Hepatocyte (in vitro differentiated cells): ENCODE measurements at regions not wholly inside any gene's neighbourhood (a gene's known extent, or its start where the extent isn't known, plus 50 kb on each side); places are given as distances from the start of the nearest gene placed in this dataset.
"Not testable (repeated sequence)": the region's sequence is repeated elsewhere in the genome, so short reads cannot be mapped to it uniquely, and the experiment has no call there.

Experiments used
- EZH2 ChIP-seq: fragments of 200-600 bp; sonication (generic); IDR thresholded peaks from 2 replicates; pipeline ENCODE4 v1.6.1; 2016; ENCODE audit warnings: antibody characterized with exemption, mild to moderate bottlenecking, borderline replicate concordance
- EZH2phosphoT487 ChIP-seq: fragments of 200-600 bp; sonication (generic); IDR thresholded peaks from one replicate; pipeline ENCODE4 v1.6.1; 2018; ENCODE audit warnings: antibody characterized with exemption, mild to moderate bottlenecking, low read depth, moderate library complexity; ENCODE audit not compliant: unreplicated experiment, severe bottlenecking
- TF ChIP-seq, protein P1 (sequence below): fragments of 200-600 bp; sonication (generic); IDR thresholded peaks from 2 replicates; pipeline ENCODE4 v1.5.1; 2016; ENCODE audit warnings: antibody characterized with exemption, mild to moderate bottlenecking; ENCODE audit not compliant: poor library complexity

DNA sequence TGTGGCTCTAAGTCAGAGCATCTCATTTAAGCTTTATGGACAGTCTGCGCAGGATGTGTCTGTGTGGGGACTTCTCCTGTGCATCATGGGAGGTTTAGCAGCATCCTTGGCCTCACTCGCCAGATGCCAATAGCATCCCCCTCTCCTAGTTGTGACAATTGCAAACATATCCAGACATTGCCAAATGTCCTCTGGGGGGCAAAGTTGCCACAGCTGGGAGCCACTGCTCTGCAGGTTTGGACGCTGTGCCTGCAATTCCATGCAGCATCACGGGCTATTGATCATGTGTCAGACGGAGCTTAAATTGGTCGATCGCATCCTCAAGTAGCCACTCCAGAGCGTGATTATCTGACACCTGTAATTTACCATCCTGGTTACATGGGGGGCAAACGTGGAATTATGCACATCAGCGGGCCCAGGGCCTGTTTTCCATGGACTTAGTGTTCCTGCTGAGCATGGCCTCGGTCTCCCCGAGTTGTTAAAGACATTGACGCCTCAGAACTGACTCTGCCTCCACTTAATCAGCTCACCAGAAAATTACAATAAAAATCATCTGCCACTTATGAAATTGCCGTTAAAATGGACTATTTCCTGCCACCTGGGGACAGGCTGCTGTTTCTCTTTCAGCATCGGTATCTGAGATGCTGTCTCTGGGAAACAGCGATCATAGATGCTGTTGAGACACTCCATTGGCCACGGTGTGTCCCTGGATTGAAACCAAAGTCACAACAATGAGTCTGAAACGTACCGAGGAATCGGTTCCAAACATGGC, 191.9 kb upstream of the SULF2 start:
- TF ChIP-seq, protein P1, sequence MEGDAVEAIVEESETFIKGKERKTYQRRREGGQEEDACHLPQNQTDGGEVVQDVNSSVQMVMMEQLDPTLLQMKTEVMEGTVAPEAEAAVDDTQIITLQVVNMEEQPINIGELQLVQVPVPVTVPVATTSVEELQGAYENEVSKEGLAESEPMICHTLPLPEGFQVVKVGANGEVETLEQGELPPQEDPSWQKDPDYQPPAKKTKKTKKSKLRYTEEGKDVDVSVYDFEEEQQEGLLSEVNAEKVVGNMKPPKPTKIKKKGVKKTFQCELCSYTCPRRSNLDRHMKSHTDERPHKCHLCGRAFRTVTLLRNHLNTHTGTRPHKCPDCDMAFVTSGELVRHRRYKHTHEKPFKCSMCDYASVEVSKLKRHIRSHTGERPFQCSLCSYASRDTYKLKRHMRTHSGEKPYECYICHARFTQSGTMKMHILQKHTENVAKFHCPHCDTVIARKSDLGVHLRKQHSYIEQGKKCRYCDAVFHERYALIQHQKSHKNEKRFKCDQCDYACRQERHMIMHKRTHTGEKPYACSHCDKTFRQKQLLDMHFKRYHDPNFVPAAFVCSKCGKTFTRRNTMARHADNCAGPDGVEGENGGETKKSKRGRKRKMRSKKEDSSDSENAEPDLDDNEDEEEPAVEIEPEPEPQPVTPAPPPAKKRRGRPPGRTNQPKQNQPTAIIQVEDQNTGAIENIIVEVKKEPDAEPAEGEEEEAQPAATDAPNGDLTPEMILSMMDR = not testable (repeated sequence)
- TF ChIP-seq EZH2, EZH2phosphoT487: not testable (repeated sequence)
